ENCODE measurements at regions not wholly inside any gene's neighbourhood (a gene's known extent, or its start where the extent isn't known, plus 50 kb on each side); places are given as distances from the start of the nearest gene placed in this dataset.

- TF ChIP-seq CTCF (conservative IDR thresholded peaks at IDR 0.05 in 1 of 2, IDR thresholded peaks at IDR 0.05 in 1 of 2; ENCODE audit: low read depth in 1 of 2, low read length in 2 of 2) (no peak), EZH2 (IDR thresholded peaks at IDR 0.05; ENCODE audit: low read length, missing control alignments) (no peak)
Measured at GRCh38 chr15:77798151-77798835, 165.6 kb upstream of the LINGO1 start.
